Dendritic cell treated with granulocyte-macrophage colony-stimulating factor and Interleukin-4, amounts not matched to agents 40 ng/mL and 50 ng/mL, for 4 days (primary cell): ENCODE measurements at regions not wholly inside any gene's neighbourhood (a gene's known extent, or its start where the extent isn't known, plus 50 kb on each side); places are given as distances from the start of the nearest gene placed in this dataset.
"Not testable (repeated sequence)": the region's sequence is repeated elsewhere in the genome, so short reads cannot be mapped to it uniquely, and the experiment has no call there.

ENCODE experiments used
- H3K27ac Mint-ChIP-seq: one replicate; pipeline ENCODE4 v1.8.0; 2022; ENCODE audit warnings: mild to moderate bottlenecking, mixed read lengths
- H3K27me3 Mint-ChIP-seq: one replicate; pipeline ENCODE4 v1.8.0; 2022; ENCODE audit warnings: mild to moderate bottlenecking, mixed read lengths
- H3K36me3 Mint-ChIP-seq: one replicate; pipeline ENCODE4 v1.8.0; 2022; ENCODE audit warnings: low read depth, mixed read lengths
- H3K4me1 Mint-ChIP-seq: one replicate; pipeline ENCODE4 v1.8.0; 2022; ENCODE audit warnings: low read depth, mixed read lengths
- H3K4me3 Mint-ChIP-seq: one replicate; pipeline ENCODE4 v1.8.0; 2022; ENCODE audit warnings: mild to moderate bottlenecking, moderate library complexity, mixed read lengths
- H3K9me3 Mint-ChIP-seq: one replicate; pipeline ENCODE4 v1.8.0; 2022; ENCODE audit warnings: mixed read lengths
- intact Hi-C: fragments of 100-400 bp; cut with micrococcal nuclease; formaldehyde crosslinking; loops from one replicate; pipeline ENCODE4 v1.15.0; 2022

GRCh38 chr21:13984728-13985127 lies 226.0 kb downstream of the LIPI start:
- H3K27ac Mint-ChIP-seq, intact Hi-C loops, H3K4me3 Mint-ChIP-seq, H3K9me3 Mint-ChIP-seq, H3K36me3 Mint-ChIP-seq: not testable (repeated sequence)
- peaks cover 12% of the 10 kb centered on the region for H3K4me1 Mint-ChIP-seq
- H3K27me3 Mint-ChIP-seq = peaks cover 16% of the 10 kb centered on the region

- intact Hi-C loops = not testable (repeated sequence)
Measured at GRCh38 chr21:13981176-13982087, 229.3 kb downstream of the LIPI start.

GRCh38 chr21:13980115-13980662 lies 230.6 kb downstream of the LIPI start:
- H3K36me3 Mint-ChIP-seq, H3K27ac Mint-ChIP-seq, intact Hi-C loops, H3K9me3 Mint-ChIP-seq: not testable (repeated sequence)
- Mint-ChIP-seq H3K4me1 (peaks cover 15% of the 10 kb centered on the region), H3K27me3 (peaks cover 21% of the 10 kb centered on the region), H3K4me3 (peak overlapping the region; percentile 76)

More at GRCh38 chr21:13981176-13982087, 229.3 kb downstream of the LIPI start:
- H3K36me3 Mint-ChIP-seq, H3K9me3 Mint-ChIP-seq, H3K27ac Mint-ChIP-seq, H3K4me3 Mint-ChIP-seq: not testable (repeated sequence)
- peaks cover 15% of the 10 kb centered on the region for H3K4me1 Mint-ChIP-seq
- H3K27me3 Mint-ChIP-seq = peaks cover 21% of the 10 kb centered on the region

GRCh38 chr21:13979608-13980007 lies 231.1 kb downstream of the LIPI start:
- intact Hi-C loops, H3K27ac Mint-ChIP-seq, H3K9me3 Mint-ChIP-seq, H3K36me3 Mint-ChIP-seq: not testable (repeated sequence)
- Mint-ChIP-seq H3K4me3 (peak overlapping the region; percentile 76), H3K4me1 (peaks cover 15% of the 10 kb centered on the region), H3K27me3 (peaks cover 21% of the 10 kb centered on the region)

- H3K4me3 Mint-ChIP-seq, H3K4me1 Mint-ChIP-seq, H3K36me3 Mint-ChIP-seq, H3K27ac Mint-ChIP-seq, H3K9me3 Mint-ChIP-seq, intact Hi-C loops, H3K27me3 Mint-ChIP-seq: not testable (repeated sequence)
Measured at GRCh38 chr21:13974582-13974981, 236.2 kb downstream of the LIPI start.

- H3K4me1 Mint-ChIP-seq, H3K9me3 Mint-ChIP-seq, H3K27me3 Mint-ChIP-seq, H3K27ac Mint-ChIP-seq, intact Hi-C loops, H3K4me3 Mint-ChIP-seq, H3K36me3 Mint-ChIP-seq: not testable (repeated sequence)
Measured at GRCh38 chr21:13969853-13970252, 240.9 kb downstream of the LIPI start.

- H3K36me3 Mint-ChIP-seq, H3K4me1 Mint-ChIP-seq, H3K4me3 Mint-ChIP-seq, H3K27me3 Mint-ChIP-seq, intact Hi-C loops, H3K9me3 Mint-ChIP-seq, H3K27ac Mint-ChIP-seq: not testable (repeated sequence)
Measured at GRCh38 chr21:13969002-13969401, 241.8 kb downstream of the LIPI start.

- H3K27me3 Mint-ChIP-seq, H3K4me1 Mint-ChIP-seq, H3K36me3 Mint-ChIP-seq, H3K4me3 Mint-ChIP-seq, H3K9me3 Mint-ChIP-seq, H3K27ac Mint-ChIP-seq, intact Hi-C loops: not testable (repeated sequence)
Measured at GRCh38 chr21:13963259-13963658, 247.5 kb downstream of the LIPI start.

GRCh38 chr21:13937236-13937635 lies 273.5 kb downstream of the LIPI start:
- Mint-ChIP-seq H3K27ac (no peak overlapping the region), H3K27me3 (no peaks in the 10 kb centered on the region), H3K36me3 (no peaks in the 10 kb centered on the region), H3K4me1 (no peaks in the 10 kb centered on the region), H3K9me3 (peaks cover 27% of the 10 kb centered on the region), H3K4me3 (no peak overlapping the region)
- intact Hi-C loops = no loop called here

- H3K27ac Mint-ChIP-seq, H3K27me3 Mint-ChIP-seq, H3K4me3 Mint-ChIP-seq, H3K36me3 Mint-ChIP-seq, H3K4me1 Mint-ChIP-seq, intact Hi-C loops: not testable (repeated sequence)
- H3K9me3 Mint-ChIP-seq = peaks cover 27% of the 10 kb centered on the region
Measured at GRCh38 chr21:13936033-13936937, 274.5 kb downstream of the LIPI start.

GRCh38 chr21:13935396-13936032 lies 275.2 kb downstream of the LIPI start:
- H3K36me3 Mint-ChIP-seq, H3K27me3 Mint-ChIP-seq, intact Hi-C loops, H3K4me3 Mint-ChIP-seq, H3K27ac Mint-ChIP-seq, H3K4me1 Mint-ChIP-seq: not testable (repeated sequence)
- H3K9me3 Mint-ChIP-seq = peaks cover 27% of the 10 kb centered on the region

- H3K27me3 Mint-ChIP-seq, H3K4me1 Mint-ChIP-seq, H3K4me3 Mint-ChIP-seq, intact Hi-C loops, H3K36me3 Mint-ChIP-seq, H3K27ac Mint-ChIP-seq: not testable (repeated sequence)
- peaks cover 27% of the 10 kb centered on the region for H3K9me3 Mint-ChIP-seq
Measured at GRCh38 chr21:13934887-13935342, 275.8 kb downstream of the LIPI start.

- H3K4me1 Mint-ChIP-seq, H3K36me3 Mint-ChIP-seq, H3K27ac Mint-ChIP-seq, intact Hi-C loops, H3K27me3 Mint-ChIP-seq, H3K9me3 Mint-ChIP-seq, H3K4me3 Mint-ChIP-seq: not testable (repeated sequence)
Measured at GRCh38 chr21:13923175-13923574, 287.6 kb downstream of the LIPI start.

- H3K36me3 Mint-ChIP-seq, H3K4me3 Mint-ChIP-seq, H3K27me3 Mint-ChIP-seq, H3K9me3 Mint-ChIP-seq, H3K27ac Mint-ChIP-seq, intact Hi-C loops, H3K4me1 Mint-ChIP-seq: not testable (repeated sequence)
Measured at GRCh38 chr21:13921455-13921854, 289.3 kb downstream of the LIPI start.
